OCI-LY7 (cell line): ENCODE measurements at regions not wholly inside any gene's neighbourhood (a gene's known extent, or its start where the extent isn't known, plus 50 kb on each side); places are given as distances from the start of the nearest gene placed in this dataset.
A peak's percentile ranks its signal among the peaks of the same experiment; 100 is the strongest.
"Not testable (repeated sequence)": the region's sequence is repeated elsewhere in the genome, so short reads cannot be mapped to it uniquely, and the experiment has no call there.

ENCODE experiments used
- BruUV-seq: library from RNA; stranded (reverse); fragments of 400-500 nt; replicated peaks from 2 replicates; lab custom pipeline; 2021; lab: Mats Ljungman, UMichigan
- CTCF ChIA-PET: fragments of 300-600 bp; sonication (Branson Sonifier 250); formaldehyde crosslinking; loops from one replicate; lab custom pipeline; 2022; ENCODE audit warnings: antibody characterized with exemption; ENCODE audit not compliant: unreplicated experiment; lab: Charles Lee
- POLR2A ChIA-PET: fragments of 300-600 bp; sonication (Branson Sonifier 250); formaldehyde crosslinking; loops from one replicate; lab custom pipeline; 2022; ENCODE audit warnings: antibody characterized with exemption; lab: Charles Lee
- DNase-seq: peaks from one replicate; pipeline ENCODE4 v3.0.0-alpha.2; 2015; ENCODE audit warnings: low spot score
- H2AFZ ChIP-seq: fragments of 200-600 bp; sonication (generic), shearing (Covaris generic); 2 replicates; pipeline ENCODE4 v1.6.1; 2014; ENCODE audit warnings: mild to moderate bottlenecking, antibody characterized with exemption, low read length, moderate library complexity
- H3K27ac ChIP-seq: fragments of 200-600 bp; sonication (generic); 2 replicates; pipeline ENCODE4 v1.5.1; 2014; ENCODE audit warnings: mixed run types, low read depth, mild to moderate bottlenecking, moderate library complexity, low read length, inconsistent platforms; ENCODE audit not compliant: poor library complexity, severe bottlenecking
- H3K36me3 ChIP-seq: fragments of 200-600 bp; sonication (generic); 2 replicates; pipeline ENCODE4 v1.6.1; 2014; ENCODE audit warnings: mild to moderate bottlenecking, antibody characterized with exemption, low read length, moderate library complexity, mixed read lengths; ENCODE audit not compliant: insufficient read depth
- H3K4me1 ChIP-seq: fragments of 200-600 bp; sonication (generic); 2 replicates; pipeline ENCODE4 v1.5.1; 2014; ENCODE audit warnings: mild to moderate bottlenecking, low read length; ENCODE audit not compliant: insufficient read depth, poor library complexity, severe bottlenecking
- H3K4me2 ChIP-seq: fragments of 200-600 bp; sonication (generic); 2 replicates; pipeline ENCODE4 v1.6.1; 2014; ENCODE audit warnings: mild to moderate bottlenecking, low read length
- H3K4me3 ChIP-seq: fragments of 200-600 bp; sonication (generic); 2 replicates; pipeline ENCODE4 v1.5.1; 2014; ENCODE audit warnings: mild to moderate bottlenecking, low read depth, low read length; ENCODE audit not compliant: poor library complexity, severe bottlenecking
- H3K79me2 ChIP-seq: fragments of 200-600 bp; sonication (generic); 2 replicates; pipeline ENCODE4 v1.6.1; 2016; ENCODE audit warnings: low read depth, mild to moderate bottlenecking, low read length, moderate library complexity, mixed read lengths; ENCODE audit not compliant: insufficient read depth
- H3K9me2 ChIP-seq: fragments of 200-600 bp; sonication (generic); 2 replicates; pipeline ENCODE4 v1.6.1; 2016; ENCODE audit warnings: mild to moderate bottlenecking, low read length, mixed read lengths; ENCODE audit not compliant: insufficient read depth
- H3K9me3 ChIP-seq: fragments of 200-600 bp; sonication (generic); 2 replicates; pipeline ENCODE4 v1.6.1; 2014; ENCODE audit warnings: mild to moderate bottlenecking, mixed run types, low read length, mixed read lengths
- H4K20me1 ChIP-seq: fragments of 200-600 bp; sonication (generic); 2 replicates; pipeline ENCODE4 v1.6.1; 2014; ENCODE audit warnings: mild to moderate bottlenecking, antibody characterized with exemption, low read length, moderate library complexity, mixed read lengths; ENCODE audit not compliant: insufficient read depth
- CTCF ChIP-seq: fragments of 200-600 bp; sonication (generic); conservative IDR thresholded peaks from 2 replicates; pipeline ENCODE4 v1.5.1; 2014; ENCODE audit warnings: mild to moderate bottlenecking, antibody characterized with exemption, low read length, moderate library complexity, mixed read lengths
- EZH2phosphoT487 ChIP-seq: fragments of 200-600 bp; sonication (generic); IDR thresholded peaks from 2 replicates; pipeline ENCODE4 v1.6.1; 2018; ENCODE audit warnings: low read depth, borderline replicate concordance, mild to moderate bottlenecking, mixed run types, antibody characterized with exemption, low read length, moderate library complexity, mixed read lengths
- intact Hi-C: fragments of 100-400 bp; cut with micrococcal nuclease; formaldehyde crosslinking; loops from one replicate; pipeline ENCODE4 v1.10.0; 2022; ENCODE audit not compliant: unreplicated experiment

DNA sequence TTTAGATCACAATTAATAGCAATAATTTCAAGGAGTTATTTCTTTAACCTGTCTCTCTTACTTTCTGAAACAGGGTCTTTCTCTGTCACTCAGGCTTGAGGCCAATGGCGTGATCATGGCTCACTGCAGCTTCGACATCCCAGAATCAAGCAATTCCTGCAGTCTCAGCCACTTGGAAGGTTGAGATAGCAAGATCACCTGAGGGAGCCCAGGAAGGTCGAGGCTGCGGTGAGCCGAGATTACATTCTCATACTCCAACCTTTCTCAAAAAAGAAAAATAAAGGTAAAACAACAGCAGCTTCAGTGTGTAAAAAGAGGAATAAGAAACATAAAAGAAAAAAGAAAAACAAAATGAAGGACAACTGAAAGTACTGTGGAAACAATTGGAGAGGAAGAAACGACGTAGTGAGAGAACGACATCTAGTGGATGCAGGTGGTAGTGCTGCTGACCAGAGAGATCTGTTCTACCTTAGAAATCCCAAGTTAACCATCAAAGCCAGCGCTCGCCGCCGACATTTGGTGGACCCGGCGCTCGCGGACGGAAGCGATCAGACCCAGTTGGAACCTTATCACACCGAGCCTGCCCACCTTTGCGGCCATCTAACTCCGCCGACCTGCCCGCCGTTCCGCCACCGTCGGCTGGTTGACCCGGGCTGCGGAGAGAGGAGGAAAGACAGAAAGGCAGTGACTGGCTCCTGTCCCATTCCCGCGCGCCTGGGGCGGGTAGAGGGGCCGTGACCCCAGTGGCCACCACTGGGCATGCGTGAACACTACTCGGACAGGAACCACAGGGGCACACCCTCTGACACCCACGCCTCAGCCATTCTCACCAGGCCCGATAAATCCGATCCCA lies 196.1 kb downstream of the ALG10 start:
- TF ChIP-seq CTCF (peak; percentile 87), EZH2phosphoT487 (no peak)

DNA sequence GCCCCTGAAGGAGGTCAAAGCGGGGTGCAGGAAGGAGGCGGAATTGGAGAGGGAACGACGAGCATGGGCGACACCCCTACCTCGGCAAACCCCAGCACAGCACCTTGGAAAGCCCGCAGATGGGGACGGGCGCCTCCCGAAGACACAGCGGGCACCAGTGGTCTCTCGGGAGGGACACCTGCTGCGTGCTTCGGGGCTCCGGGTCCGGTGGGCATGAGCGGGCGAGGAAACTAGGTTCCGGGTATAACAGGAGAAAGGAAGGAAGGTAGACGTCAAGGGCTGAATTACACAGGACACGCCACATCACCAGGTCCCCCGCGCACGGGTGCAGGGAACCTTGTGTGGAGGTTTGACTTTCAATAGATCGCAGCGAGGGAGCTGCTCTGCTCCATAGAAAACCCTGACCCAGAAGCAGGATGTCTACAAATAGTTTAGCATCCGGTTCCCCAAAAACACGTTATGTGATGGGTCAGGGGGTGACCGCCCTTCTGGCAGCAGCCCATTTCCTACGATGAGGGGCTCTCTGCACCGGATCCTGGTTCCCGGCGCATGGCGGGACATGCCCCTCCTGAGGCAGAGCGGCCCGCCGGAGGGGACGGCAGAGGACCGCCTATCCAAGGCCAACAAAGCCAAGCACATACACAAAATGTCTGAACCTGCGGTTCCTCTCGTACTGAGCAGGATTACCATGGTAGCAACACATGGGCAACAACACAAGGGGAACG lies 196.9 kb downstream of the ALG10 start:
- CTCF ChIA-PET: no interaction called here
- no peak for DNase-seq
- Histone ChIP-seq H3K27ac (no peak overlapping the region), H3K79me2 (no peaks in the 10 kb centered on the region), H3K9me3 (no peaks in the 10 kb centered on the region), H2AFZ (no peak overlapping the region), H3K36me3 (no peaks in the 10 kb centered on the region), H3K9me2 (no peaks in the 10 kb centered on the region), H3K4me3 (no peak overlapping the region), H4K20me1 (no peaks in the 10 kb centered on the region), H3K4me1 (no peaks in the 10 kb centered on the region), H3K4me2 (no peak overlapping the region)
- POLR2A ChIA-PET: no interaction called here
- intact Hi-C loops: loop anchor here (10.0 kb wide), 1 partner anchor 184 kb away; no protein-coding TSS in a partner anchor
- TF ChIP-seq EZH2phosphoT487 (no peak), CTCF (no peak)
- BruUV-seq: no TSS peak

More for the DNA sequence above, 196.1 kb downstream of the ALG10 start:
- no peaks in the 10 kb centered on the region for H3K36me3 ChIP-seq
- H3K79me2 ChIP-seq: no peaks in the 10 kb centered on the region
- no peak overlapping the region for H3K4me3 ChIP-seq
- CTCF ChIA-PET: no interaction called here
- POLR2A ChIA-PET: no interaction called here
- H3K27ac ChIP-seq: no peak overlapping the region
- DNase-seq: peak; percentile 47
- no TSS peak for BruUV-seq
- intact Hi-C loops: loop anchor here (1.0 to 10.0 kb wide), 2 partner anchors 94 to 184 kb away; no protein-coding TSS in a partner anchor
- H3K4me2 ChIP-seq: no peak overlapping the region
- H4K20me1 ChIP-seq: no peaks in the 10 kb centered on the region
- peak overlapping the region; percentile 33; the same call in 1 of the 2 replicates for H2AFZ ChIP-seq
- H3K9me2 ChIP-seq: no peaks in the 10 kb centered on the region
- no peaks in the 10 kb centered on the region for H3K9me3 ChIP-seq
- H3K4me1 ChIP-seq: no peaks in the 10 kb centered on the region

DNA sequence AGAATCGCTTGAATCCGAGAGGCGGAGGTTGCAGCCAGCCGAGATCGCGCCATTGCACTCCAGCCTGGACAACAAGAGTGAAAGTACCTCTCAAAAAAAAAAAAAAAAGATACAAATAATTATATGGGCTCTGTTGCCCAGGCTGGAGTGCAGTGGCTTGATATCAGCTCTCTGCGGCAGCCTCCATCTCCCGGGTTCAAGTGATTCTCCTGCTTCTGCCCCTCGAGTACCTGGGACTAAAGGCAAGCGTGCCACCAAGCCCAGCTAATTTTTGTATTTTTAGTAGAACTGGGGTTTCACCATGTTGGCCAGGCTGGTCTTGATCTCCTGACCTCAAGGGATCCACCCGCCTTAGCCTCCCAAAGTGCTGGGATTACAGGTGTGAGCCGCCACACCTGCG lies 197.8 kb downstream of the ALG10 start:
- H3K36me3 ChIP-seq, H2AFZ ChIP-seq, POLR2A ChIA-PET, H3K9me2 ChIP-seq, H3K4me2 ChIP-seq, CTCF ChIA-PET, H3K9me3 ChIP-seq, H4K20me1 ChIP-seq, H3K4me3 ChIP-seq, H3K27ac ChIP-seq, BruUV-seq, intact Hi-C loops, H3K4me1 ChIP-seq, DNase-seq, H3K79me2 ChIP-seq: not testable (repeated sequence)
